K562 (cell line): ENCODE measurements at regions not wholly inside any gene's neighbourhood (a gene's known extent, or its start where the extent isn't known, plus 50 kb on each side); places are given as distances from the start of the nearest gene placed in this dataset.

Source experiments
- ATAC-seq: fragments of 200-7000 bp; cut with Tn5 transposase; 3 replicates; pipeline ENCODE4 v1.9.1; 2020; ENCODE audit warnings: moderate library complexity
- BruUV-seq: library from RNA; stranded (reverse); fragments of 400-500 nt; replicated peaks from 2 replicates; lab custom pipeline; 2021; lab: Mats Ljungman, UMichigan
- CTCF ChIA-PET: fragments of 300-600 bp; formaldehyde crosslinking; extraction: SDS; loops from one replicate; lab custom pipeline; 2021; ENCODE audit warnings: low intra/inter-chr PET ratio; lab: Yijun Ruan, JAX
- POLR2A ChIA-PET: fragments of 300-600, 350-650 bp; sonication (Branson Sonifier 250); formaldehyde crosslinking; extraction: SDS; loops from one replicate; lab custom pipeline; 2021; ENCODE audit warnings: antibody characterized with exemption, inconsistent platforms; lab: Yijun Ruan, JAX
- DNase-seq, 4 experiments: peaks; one replicate each; pipeline versions ENCODE4 v3.0.0 to v3.0.0-alpha.2; 2011 to 2018; ENCODE audit warnings: low spot score in 3 of 4, mixed read lengths in 3 of 4; ENCODE audit errors: extremely low read depth in 1 of 4
- FAIRE-seq: peaks from 2 replicates; lab custom pipeline; 2011; peaks lifted over from hg19 to GRCh38; lab: Jason Lieb, UNC
- H2AFZ ChIP-seq: 2 replicates; pipeline ENCODE4 v1.6.0; 2011; ENCODE audit warnings: low read depth, low read length, control low read depth, inconsistent platforms
- H3K27ac ChIP-seq: fragments of 200-600 bp; 3 replicates; pipeline ENCODE4 v1.8.0; 2011; ENCODE audit warnings: low read depth, mild to moderate bottlenecking, control low read depth, inconsistent platforms, low read length, moderate library complexity, mixed read lengths; ENCODE audit errors: extremely low read depth
- H3K27me3 ChIP-seq, 2 experiments: fragments of 300-600 bp in 1 of 2; 2 replicates in 1 of 2; 3 replicates in 1 of 2; pipeline versions ENCODE4 v1.6.0 to v1.8.0; 2011; ENCODE audit warnings: inconsistent platforms in 2 of 2, low read length in 2 of 2, mild to moderate bottlenecking in 1 of 2, mixed read lengths in 1 of 2, moderate library complexity in 1 of 2; ENCODE audit not compliant: control insufficient read depth in 2 of 2, insufficient read depth in 2 of 2
- H3K36me3 ChIP-seq: fragments of 300-600 bp; 3 replicates; pipeline ENCODE4 v1.8.0; 2011; ENCODE audit warnings: mild to moderate bottlenecking, low read length, inconsistent platforms; ENCODE audit not compliant: control insufficient read depth, insufficient read depth
- H3K4me1 ChIP-seq, 2 experiments: fragments of 200-600 bp in 1 of 2; replicated peaks in 1 of 2; 2 replicates in 1 of 2; 3 replicates in 1 of 2; pipeline versions ENCODE4 v1.5.1 to v1.8.0; 2011; ENCODE audit warnings: inconsistent platforms in 2 of 2, low read length in 2 of 2, mild to moderate bottlenecking in 1 of 2, mixed read lengths in 1 of 2, moderate library complexity in 1 of 2; ENCODE audit not compliant: control insufficient read depth in 2 of 2, insufficient read depth in 2 of 2
- H3K4me2 ChIP-seq: 2 replicates; pipeline ENCODE4 v1.6.1; 2011; ENCODE audit warnings: low read length, control low read depth, inconsistent platforms, mixed read lengths; ENCODE audit not compliant: insufficient read depth
- H3K4me3 ChIP-seq: fragments of 200-600 bp; sonication (generic), shearing (Covaris generic); 2 replicates; pipeline ENCODE4 v1.5.1; 2016; ENCODE audit warnings: control low read depth, inconsistent platforms
- H3K79me2 ChIP-seq: fragments of 200-600 bp; 3 replicates; pipeline ENCODE4 v1.8.0; 2011; ENCODE audit warnings: low read length, inconsistent platforms; ENCODE audit not compliant: control insufficient read depth, insufficient read depth
- H3K9ac ChIP-seq, 2 experiments: 2 replicates each; pipeline versions ENCODE4 v1.6.0 to v1.6.1; 2011; ENCODE audit warnings: low read depth in 2 of 2, low read length in 2 of 2, control low read depth in 1 of 2, inconsistent platforms in 1 of 2, mild to moderate bottlenecking in 1 of 2, mixed read lengths in 1 of 2; ENCODE audit not compliant: insufficient read depth in 1 of 2
- H3K9me1 ChIP-seq: one replicate; pipeline ENCODE4 v1.6.0; 2011; ENCODE audit warnings: inconsistent platforms, mild to moderate bottlenecking, low read length, moderate library complexity; ENCODE audit not compliant: control insufficient read depth, insufficient read depth
- H3K9me3 ChIP-seq: replicated peaks from 2 replicates; pipeline ENCODE4 v1.5.1; 2011; ENCODE audit warnings: low read depth, low read length, inconsistent platforms; ENCODE audit not compliant: control insufficient read depth, insufficient read depth
- H4K20me1 ChIP-seq: replicated peaks from 2 replicates; pipeline ENCODE4 v1.6.1; 2011; ENCODE audit warnings: low read length, inconsistent platforms, mixed read lengths; ENCODE audit not compliant: control insufficient read depth, insufficient read depth
- ADNP ChIP-seq: fragments of 200-800 bp; sonication (Bioruptor generic); IDR thresholded peaks from 2 replicates; pipeline ENCODE4 v1.6.1; 2016; ENCODE audit warnings: missing genetic modification characterization, missing compliant biosample characterization
- HDGF ChIP-seq: fragments of 450-650 bp; IDR thresholded peaks from 2 replicates; pipeline ENCODE4 v1.6.1; 2016
- HSF4 ChIP-seq: fragments of 250-450 bp; sonication (Bioruptor Pico); IDR thresholded peaks from 2 replicates; pipeline ENCODE4 v2.1.2; 2022; ENCODE audit warnings: mild to moderate bottlenecking, moderate library complexity, borderline replicate concordance
- PRMT5 ChIP-seq: sonication (generic); formaldehyde crosslinking; IDR thresholded peaks from 2 replicates; pipeline ENCODE4 v1.5.0; 2020; ENCODE audit warnings: missing genetic modification reagents
- RBM39 ChIP-seq: fragments of 200-400 bp; formaldehyde crosslinking; optimal IDR thresholded peaks from 2 replicates; pipeline ENCODE3; 2018; ENCODE audit warnings: low read depth, low read length
- SMARCA4 ChIP-seq: fragments of 450-650 bp; IDR thresholded peaks from 2 replicates; pipeline ENCODE4 v1.6.1; 2016
- WGBS: fragments of 100-300 bp; shearing (Covaris generic); methylation state at CpG from one replicate; pipeline ENCODE4 v1.1.6; 2016; ENCODE audit warnings: low coverage, mixed read lengths; ENCODE audit not compliant: insufficient coverage; ENCODE audit errors: missing lambda C conversion rate; 5-methylcytosine and 5-hydroxymethylcytosine counted together
- in situ Hi-C: fragments of 300-500 bp; cut with MboI; formaldehyde crosslinking; loops from 4 replicates; pipeline ENCODE4 v1.15.0; 2018; ENCODE audit warnings: inconsistent platforms, mixed read lengths
- intact Hi-C: fragments of 100-400 bp; cut with micrococcal nuclease; formaldehyde crosslinking; loops from 2 replicates; pipeline ENCODE4 v1.14.2; 2022
- TF ChIP-seq, protein P1 (sequence below): fragments of 250-450 bp; sonication (Bioruptor Pico); IDR thresholded peaks from 2 replicates; pipeline ENCODE4 v1.4.0; 2020; ENCODE audit warnings: mild to moderate bottlenecking, moderate library complexity

DNA sequence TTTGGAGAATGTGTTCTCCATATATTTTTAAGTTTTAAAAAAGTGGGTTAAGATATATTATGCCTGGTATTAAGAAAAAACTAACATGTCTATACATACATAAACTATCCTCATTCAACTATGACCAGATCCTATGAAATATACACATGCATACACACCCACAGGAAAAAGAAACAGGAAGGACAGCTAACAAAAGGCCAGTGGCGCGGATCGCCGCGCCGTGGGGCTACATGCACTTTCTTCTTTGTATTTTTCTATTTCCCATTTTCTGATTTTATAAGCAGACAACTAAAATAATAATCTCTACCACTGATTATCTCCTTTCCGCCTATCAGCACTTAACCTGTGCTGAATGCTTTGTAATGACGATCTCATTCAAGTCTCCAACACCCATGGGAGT, 160.1 kb downstream of the OR4M2 start:
- Histone ChIP-seq H3K36me3 (no peaks in the 10 kb centered on the region), H3K9me3 (no peaks in the 10 kb centered on the region), H2AFZ (no peak overlapping the region), H3K4me3 (no peak overlapping the region), H3K79me2 (no peaks in the 10 kb centered on the region), H3K9me1 (no peaks in the 10 kb centered on the region), H3K27me3 (peaks cover 0 to 6% of the 10 kb centered on the region in 2 experiments; a peak in 3 of 5 replicates), H3K4me2 (no peak overlapping the region), H3K4me1 (no peaks in the 10 kb centered on the region)
- ChIA-PET CTCF (no interaction called here), POLR2A (interaction anchor here (1.1 kb wide), 1 partner anchor 10 kb away, joined by 4 read pairs; no protein-coding TSS in a partner anchor)
- intact Hi-C loops = no loop called here
- ATAC-seq (no peak), DNase-seq (no peak)
- in situ Hi-C loops = loop anchor here (25.0 kb wide), 1 partner anchor 1453 kb away; no protein-coding TSS in a partner anchor
- TF ChIP-seq PRMT5 (no peak), HSF4 (CRISPR knock-in tag) (no peak), SMARCA4 (no peak), ADNP (tag) (no peak), RBM39 (no peak), HDGF (no peak)
- TF ChIP-seq, protein P1, sequence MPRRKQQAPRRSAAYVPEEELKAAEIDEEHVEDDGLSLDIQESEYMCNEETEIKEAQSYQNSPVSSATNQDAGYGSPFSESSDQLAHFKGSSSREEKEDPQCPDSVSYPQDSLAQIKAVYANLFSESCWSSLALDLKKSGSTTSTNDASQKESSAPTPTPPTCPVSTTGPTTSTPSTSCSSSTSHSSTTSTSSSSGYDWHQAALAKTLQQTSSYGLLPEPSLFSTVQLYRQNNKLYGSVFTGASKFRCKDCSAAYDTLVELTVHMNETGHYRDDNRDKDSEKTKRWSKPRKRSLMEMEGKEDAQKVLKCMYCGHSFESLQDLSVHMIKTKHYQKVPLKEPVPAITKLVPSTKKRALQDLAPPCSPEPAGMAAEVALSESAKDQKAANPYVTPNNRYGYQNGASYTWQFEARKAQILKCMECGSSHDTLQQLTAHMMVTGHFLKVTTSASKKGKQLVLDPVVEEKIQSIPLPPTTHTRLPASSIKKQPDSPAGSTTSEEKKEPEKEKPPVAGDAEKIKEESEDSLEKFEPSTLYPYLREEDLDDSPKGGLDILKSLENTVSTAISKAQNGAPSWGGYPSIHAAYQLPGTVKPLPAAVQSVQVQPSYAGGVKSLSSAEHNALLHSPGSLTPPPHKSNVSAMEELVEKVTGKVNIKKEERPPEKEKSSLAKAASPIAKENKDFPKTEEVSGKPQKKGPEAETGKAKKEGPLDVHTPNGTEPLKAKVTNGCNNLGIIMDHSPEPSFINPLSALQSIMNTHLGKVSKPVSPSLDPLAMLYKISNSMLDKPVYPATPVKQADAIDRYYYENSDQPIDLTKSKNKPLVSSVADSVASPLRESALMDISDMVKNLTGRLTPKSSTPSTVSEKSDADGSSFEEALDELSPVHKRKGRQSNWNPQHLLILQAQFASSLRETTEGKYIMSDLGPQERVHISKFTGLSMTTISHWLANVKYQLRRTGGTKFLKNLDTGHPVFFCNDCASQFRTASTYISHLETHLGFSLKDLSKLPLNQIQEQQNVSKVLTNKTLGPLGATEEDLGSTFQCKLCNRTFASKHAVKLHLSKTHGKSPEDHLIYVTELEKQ = no peak
- TF ChIP-seq, all 486 proteins: peak for 0
- WGBS = under 1% methylated on average over 8 of the region's 8 CpGs
- FAIRE-seq = no peak
- H3K27ac ChIP-seq = no peak overlapping the region
- H4K20me1 ChIP-seq = no peaks in the 10 kb centered on the region
- BruUV-seq = no TSS peak
- H3K9ac ChIP-seq = no peak overlapping the region
